ENCODE measurements at regions not wholly inside any gene's neighbourhood (a gene's known extent, or its start where the extent isn't known, plus 50 kb on each side); places are given as distances from the start of the nearest gene placed in this dataset.

DNA sequence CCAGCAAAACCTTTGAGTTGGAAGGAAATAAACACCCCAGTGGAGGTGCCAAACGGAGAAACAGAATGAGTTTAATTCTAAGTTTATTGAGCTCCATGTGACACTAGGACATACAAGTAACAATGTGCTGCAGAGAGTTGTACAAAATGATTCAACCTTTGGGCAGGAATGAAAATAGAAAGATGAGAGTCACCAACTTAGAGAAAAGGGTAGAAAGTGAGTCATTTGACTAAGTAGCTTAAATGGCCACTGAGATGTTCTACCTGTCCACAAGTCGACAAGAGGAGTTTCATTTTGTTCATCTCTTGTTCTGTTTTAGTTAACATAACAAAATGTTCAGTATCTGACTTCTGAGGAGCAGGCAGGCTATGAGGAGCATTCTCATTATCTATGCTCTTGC is 284.7 kb downstream of the NR2F1-AS1 start:
- Histone ChIP-seq H3K27ac (no peak overlapping the region), H3K4me3 (no peak overlapping the region), H3K4me1 (no peaks in the 10 kb centered on the region), H3K27me3 (no peaks in the 10 kb centered on the region), H3K9me3 (no peaks in the 10 kb centered on the region), H3K36me3 (no peaks in the 10 kb centered on the region)
- DNase-seq (no peak), ATAC-seq (no peak)
- TF ChIP-seq, protein P1, sequence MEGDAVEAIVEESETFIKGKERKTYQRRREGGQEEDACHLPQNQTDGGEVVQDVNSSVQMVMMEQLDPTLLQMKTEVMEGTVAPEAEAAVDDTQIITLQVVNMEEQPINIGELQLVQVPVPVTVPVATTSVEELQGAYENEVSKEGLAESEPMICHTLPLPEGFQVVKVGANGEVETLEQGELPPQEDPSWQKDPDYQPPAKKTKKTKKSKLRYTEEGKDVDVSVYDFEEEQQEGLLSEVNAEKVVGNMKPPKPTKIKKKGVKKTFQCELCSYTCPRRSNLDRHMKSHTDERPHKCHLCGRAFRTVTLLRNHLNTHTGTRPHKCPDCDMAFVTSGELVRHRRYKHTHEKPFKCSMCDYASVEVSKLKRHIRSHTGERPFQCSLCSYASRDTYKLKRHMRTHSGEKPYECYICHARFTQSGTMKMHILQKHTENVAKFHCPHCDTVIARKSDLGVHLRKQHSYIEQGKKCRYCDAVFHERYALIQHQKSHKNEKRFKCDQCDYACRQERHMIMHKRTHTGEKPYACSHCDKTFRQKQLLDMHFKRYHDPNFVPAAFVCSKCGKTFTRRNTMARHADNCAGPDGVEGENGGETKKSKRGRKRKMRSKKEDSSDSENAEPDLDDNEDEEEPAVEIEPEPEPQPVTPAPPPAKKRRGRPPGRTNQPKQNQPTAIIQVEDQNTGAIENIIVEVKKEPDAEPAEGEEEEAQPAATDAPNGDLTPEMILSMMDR (IDR thresholded peaks at IDR 0.05 in 4 of 5, conservative IDR thresholded peaks at IDR 0.05 in 1 of 5) = no peak
- no peak for TF ChIP-seq POLR2A (IDR thresholded peaks at IDR 0.05)
- in situ Hi-C loops (cut with MboI; ENCODE audit: low sequenced_read_pairs in 4 of 4) = no loop called here
- intact Hi-C loops (cut with DNase I; ENCODE audit: low total_unique reads) = no loop called here

DNA sequence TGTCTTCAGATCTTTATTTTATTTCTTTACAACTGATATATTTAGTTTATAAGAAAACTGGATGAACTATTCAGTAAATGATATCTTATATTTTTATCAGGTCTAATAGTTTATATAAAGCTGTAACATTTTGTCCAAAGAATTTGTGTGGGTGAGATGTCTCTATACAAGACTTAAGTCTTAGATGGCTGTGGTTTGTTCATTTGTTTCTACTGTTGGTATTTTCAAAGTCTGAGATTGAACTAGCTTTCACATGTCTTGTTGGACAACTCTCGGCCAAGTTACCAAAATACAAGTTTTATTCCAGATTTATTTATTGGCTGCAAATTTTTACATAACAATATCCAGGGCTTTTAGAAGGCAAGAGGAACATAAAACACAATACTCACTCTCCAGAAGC is 286.0 kb downstream of the NR2F1-AS1 start:
- no peak overlapping the region for H3K27ac ChIP-seq
- H3K4me1 ChIP-seq = no peaks in the 10 kb centered on the region
- no peaks in the 10 kb centered on the region for H3K36me3 ChIP-seq
- intact Hi-C loops (cut with DNase I; ENCODE audit: low total_unique reads) (no loop called here), in situ Hi-C loops (cut with MboI; ENCODE audit: low sequenced_read_pairs in 4 of 4) (no loop called here)
- TF ChIP-seq, protein P1 (IDR thresholded peaks at IDR 0.05 in 4 of 5, conservative IDR thresholded peaks at IDR 0.05 in 1 of 5) = no peak
- no peak for TF ChIP-seq POLR2A (IDR thresholded peaks at IDR 0.05)
- no peaks in the 10 kb centered on the region for H3K27me3 ChIP-seq
- ATAC-seq = no peak
- no peaks in the 10 kb centered on the region for H3K9me3 ChIP-seq
- H3K4me3 ChIP-seq = no peak overlapping the region
- DNase-seq = no peak

DNA sequence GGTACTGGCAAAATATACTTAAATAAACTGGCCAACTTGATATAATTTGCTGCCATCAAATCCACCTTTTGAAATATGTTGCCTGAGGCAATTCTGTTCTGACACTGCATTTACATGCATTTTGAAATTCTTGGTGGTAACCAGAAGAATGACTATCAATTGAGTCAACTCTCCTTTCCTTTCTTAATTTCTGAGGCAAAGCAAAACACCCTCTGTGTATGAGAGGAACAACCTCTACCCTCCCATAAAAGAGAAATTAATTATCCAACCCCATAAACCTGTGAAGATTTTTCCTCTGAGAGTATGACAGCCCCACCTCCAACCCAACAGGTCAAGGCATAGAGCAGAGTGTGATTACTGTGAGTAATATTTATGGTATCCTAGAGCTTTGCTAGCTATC is 286.8 kb downstream of the NR2F1-AS1 start:
- Histone ChIP-seq H3K27me3 (no peaks in the 10 kb centered on the region), H3K4me1 (no peaks in the 10 kb centered on the region), H3K36me3 (no peaks in the 10 kb centered on the region), H3K9me3 (no peaks in the 10 kb centered on the region), H3K27ac (no peak overlapping the region), H3K4me3 (no peak overlapping the region)
- TF ChIP-seq POLR2A (IDR thresholded peaks at IDR 0.05) = no peak
- TF ChIP-seq, protein P1 (IDR thresholded peaks at IDR 0.05 in 4 of 5, conservative IDR thresholded peaks at IDR 0.05 in 1 of 5) = no peak
- ATAC-seq (no peak), DNase-seq (no peak)
- intact Hi-C loops (cut with DNase I; ENCODE audit: low total_unique reads) = no loop called here
- in situ Hi-C loops (cut with MboI; ENCODE audit: low sequenced_read_pairs in 4 of 4) = no loop called here

DNA sequence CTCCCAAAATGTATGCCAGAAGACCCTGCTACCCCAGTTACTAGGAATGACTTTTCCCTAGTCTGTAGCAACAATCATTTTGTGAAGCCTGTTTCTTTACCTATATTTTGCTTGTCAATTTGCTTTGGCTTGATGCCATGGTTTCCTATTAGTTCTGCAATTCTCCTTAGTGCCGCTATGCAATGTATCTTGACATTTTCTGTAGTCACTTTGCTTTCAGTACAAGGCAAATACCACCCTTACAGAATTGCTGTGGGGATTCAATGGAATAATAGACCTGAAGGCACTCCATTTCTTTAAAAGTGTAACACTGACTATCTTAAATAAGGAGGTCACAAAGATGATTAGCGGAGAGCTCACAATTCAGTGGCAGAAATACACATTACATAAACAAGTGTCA is 291.1 kb downstream of the NR2F1-AS1 start:
- DNase-seq (no peak), ATAC-seq (no peak)
- H3K36me3 ChIP-seq = no peaks in the 10 kb centered on the region
- TF ChIP-seq POLR2A (IDR thresholded peaks at IDR 0.05) = no peak
- TF ChIP-seq, protein P1 (IDR thresholded peaks at IDR 0.05 in 4 of 5, conservative IDR thresholded peaks at IDR 0.05 in 1 of 5) = no peak
- H3K27me3 ChIP-seq = no peaks in the 10 kb centered on the region
- no peak overlapping the region for H3K27ac ChIP-seq
- peaks cover 0 to 5% (median 0%) of the 10 kb centered on the region in 3 donors for H3K9me3 ChIP-seq
- in situ Hi-C loops (cut with MboI; ENCODE audit: low sequenced_read_pairs in 4 of 4) (no loop called here), intact Hi-C loops (cut with DNase I; ENCODE audit: low total_unique reads) (no loop called here)
- no peaks in the 10 kb centered on the region for H3K4me1 ChIP-seq
- no peak overlapping the region for H3K4me3 ChIP-seq

DNA sequence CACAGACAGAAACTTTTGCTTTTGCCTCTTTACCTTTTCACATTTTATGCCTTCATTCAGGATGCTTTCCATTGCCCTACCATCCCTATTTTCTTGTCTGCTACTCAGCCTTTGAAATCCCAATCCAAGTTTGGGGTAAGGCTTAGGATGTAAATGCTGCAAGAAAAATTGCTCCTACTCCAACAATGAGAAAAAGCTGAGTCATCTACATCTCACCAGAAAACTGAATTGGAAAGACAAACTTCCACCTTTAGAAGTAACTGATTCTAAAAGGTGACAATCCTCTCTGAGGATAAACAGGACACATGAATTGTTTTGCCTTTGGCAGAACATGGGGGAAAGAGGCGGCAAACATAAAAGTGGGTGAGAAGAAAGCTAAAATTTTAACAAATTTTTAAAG is 295.6 kb downstream of the NR2F1-AS1 start:
- Histone ChIP-seq H3K27ac (no peak overlapping the region), H3K4me3 (no peak overlapping the region), H3K9me3 (peaks cover 0 to 5% (median 0%) of the 10 kb centered on the region in 3 donors), H3K4me1 (no peaks in the 10 kb centered on the region), H3K27me3 (no peaks in the 10 kb centered on the region), H3K36me3 (no peaks in the 10 kb centered on the region)
- in situ Hi-C loops (cut with MboI; ENCODE audit: low sequenced_read_pairs in 4 of 4) (no loop called here), intact Hi-C loops (cut with DNase I; ENCODE audit: low total_unique reads) (no loop called here)
- DNase-seq = no peak
- TF ChIP-seq, protein P1 (IDR thresholded peaks at IDR 0.05 in 4 of 5, conservative IDR thresholded peaks at IDR 0.05 in 1 of 5) = no peak
- TF ChIP-seq POLR2A (IDR thresholded peaks at IDR 0.05) = no peak
- ATAC-seq = no peak
